HG02571 (cell line): ENCODE measurements at regions not wholly inside any gene's neighbourhood (a gene's known extent, or its start where the extent isn't known, plus 50 kb on each side); places are given as distances from the start of the nearest gene placed in this dataset.

Source experiments
- ATAC-seq: cut with Tn5 transposase; IDR thresholded peaks from one replicate; pipeline ENCODE4 v1.9.1; 2021; ENCODE audit warnings: mild to moderate bottlenecking, moderate library complexity; ENCODE audit not compliant: unreplicated experiment

- no peak for ATAC-seq
Measured at GRCh38 chr14:95413289-95414215, 93.8 kb upstream of the CLMN start.

DNA sequence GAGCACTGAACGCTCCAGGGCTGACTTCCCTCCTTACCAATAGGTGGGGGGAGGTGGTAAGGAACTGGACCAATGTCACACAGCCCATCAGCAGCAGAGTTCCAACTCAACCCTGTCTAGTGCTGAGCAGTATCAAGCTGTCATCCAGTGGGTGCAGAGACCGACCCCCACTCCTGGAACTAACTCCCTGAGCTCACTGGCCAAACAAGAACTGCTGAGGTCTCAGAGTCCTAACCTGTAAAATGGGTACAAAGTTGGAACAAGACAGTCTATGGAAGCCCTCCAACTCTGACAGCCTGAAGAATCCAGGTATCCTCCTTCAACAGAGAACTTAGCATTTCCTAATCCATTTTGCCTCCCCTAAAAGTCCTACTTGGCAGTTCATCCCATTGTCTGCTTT, 91.1 kb upstream of the CLMN start:
- no peak for ATAC-seq

DNA sequence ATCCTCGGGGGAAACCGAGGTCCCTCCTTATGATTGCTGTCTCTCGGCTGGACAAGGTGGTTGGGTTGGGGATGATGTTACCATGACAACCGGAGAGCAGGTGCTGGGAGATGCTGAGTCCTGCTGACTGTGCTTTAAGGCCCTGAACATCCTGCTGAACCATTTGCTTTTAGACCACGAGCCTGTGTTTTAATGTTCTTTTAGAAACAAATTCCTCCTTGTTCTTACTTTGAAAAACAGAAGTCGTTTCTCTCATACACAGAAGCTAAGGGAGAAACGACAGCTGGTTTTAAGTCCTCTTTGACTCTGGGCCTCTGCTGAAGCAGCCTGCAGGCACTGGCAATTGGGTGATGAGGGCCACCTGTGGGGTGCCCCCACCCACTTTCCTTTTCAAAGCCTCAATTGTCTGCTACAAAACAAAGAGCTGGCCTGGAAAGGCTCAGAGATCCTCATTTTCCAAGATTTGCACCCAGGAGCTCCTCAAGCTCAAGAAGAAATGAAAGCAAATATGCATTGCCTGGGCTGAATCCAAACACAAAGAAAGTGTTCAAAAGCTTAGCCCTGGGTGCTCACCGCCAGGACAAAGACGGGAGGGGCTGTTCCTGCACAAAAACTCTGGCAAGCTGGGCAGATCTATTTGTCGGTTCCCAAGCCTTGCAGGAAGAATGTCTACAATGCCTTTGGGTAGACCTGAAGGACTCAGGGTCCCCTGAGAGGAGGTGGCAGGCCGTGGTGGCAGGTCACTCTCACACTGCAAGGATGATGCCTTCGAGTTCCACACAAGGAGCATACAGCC, 90.0 kb upstream of the CLMN start:
- ATAC-seq, result no peak

DNA sequence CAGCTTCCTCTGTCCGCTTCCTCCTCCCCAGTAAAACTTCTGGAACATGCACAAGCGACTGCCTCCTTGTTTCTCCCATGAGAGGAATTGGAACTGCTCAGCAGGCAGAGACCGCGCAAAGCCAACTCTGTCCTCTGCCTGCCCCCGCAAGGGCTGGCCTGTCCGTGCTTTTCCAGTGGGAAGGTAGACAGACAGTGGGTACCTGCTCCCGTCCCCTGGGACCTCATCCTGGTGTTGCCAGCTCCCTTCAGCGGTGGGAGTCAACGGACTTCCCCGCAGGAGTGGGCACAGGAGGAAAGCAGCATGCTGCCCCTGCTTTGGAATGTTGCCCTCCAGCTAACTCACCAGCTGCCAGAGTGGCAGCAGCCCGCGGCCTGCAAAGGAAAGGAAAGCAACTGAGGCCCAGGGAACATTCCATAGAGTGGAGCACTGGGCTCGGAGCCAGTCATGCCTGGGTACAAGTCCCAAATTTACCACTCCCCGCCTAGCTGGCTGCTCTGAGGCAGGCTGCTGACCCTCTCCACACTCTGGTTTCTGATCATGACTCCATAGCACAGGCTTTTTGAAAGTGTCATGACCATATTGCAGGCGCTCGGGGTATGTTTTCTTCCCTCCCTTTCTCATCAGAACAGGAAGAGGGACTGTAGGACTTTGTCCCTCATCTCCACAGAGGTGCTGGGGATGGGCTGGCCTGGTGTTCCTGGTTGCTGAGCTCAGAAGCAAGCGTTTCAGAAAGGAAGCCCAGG, 89.2 kb upstream of the CLMN start:
- ATAC-seq, result no peak

DNA sequence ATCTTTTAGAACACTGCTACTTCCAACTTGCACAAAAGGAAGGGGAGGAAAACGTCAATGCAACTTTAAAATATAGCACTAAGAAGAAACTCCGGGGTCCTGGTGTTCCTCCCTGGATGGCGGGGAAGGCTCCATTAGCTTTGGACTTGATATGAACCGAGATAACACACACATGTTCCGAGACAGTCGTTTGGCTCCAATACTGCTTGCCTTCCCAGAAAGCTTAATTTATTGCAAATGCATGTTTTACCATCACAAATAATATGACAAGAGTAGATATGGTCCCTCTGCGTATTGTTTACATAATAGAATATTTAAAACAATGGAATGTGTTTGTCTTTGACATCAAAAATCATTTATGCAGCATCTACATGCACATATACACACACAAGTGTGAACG, 87.6 kb upstream of the CLMN start:
- ATAC-seq, result no peak

GRCh38 chr14:95406756-95407277, 87.1 kb upstream of the CLMN start:
- no peak for ATAC-seq

- ATAC-seq, result no peak
Measured at GRCh38 chr14:95404583-95404982, 84.9 kb upstream of the CLMN start.

GRCh38 chr14:95402578-95402977, 82.9 kb upstream of the CLMN start:
- ATAC-seq, result no peak

DNA sequence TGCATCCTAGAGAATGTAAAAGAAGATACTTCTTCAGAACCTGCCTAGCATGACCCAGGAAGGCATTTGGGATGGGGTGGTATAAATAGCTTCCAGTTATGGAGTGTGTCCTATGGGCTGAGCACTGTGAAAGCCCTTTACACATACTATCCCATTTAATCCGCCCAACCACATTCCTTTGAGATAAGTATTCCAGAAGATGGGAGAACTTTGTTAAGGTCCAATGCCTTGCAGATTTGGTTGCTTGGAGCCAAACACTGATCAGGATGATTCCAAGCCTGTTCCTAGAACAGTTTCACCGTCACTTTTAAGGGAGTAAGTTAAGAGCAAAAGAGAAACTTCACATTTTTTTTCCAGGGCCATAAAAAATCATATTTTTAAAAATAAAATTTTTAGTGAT, 82.5 kb upstream of the CLMN start:
- no peak for ATAC-seq

DNA sequence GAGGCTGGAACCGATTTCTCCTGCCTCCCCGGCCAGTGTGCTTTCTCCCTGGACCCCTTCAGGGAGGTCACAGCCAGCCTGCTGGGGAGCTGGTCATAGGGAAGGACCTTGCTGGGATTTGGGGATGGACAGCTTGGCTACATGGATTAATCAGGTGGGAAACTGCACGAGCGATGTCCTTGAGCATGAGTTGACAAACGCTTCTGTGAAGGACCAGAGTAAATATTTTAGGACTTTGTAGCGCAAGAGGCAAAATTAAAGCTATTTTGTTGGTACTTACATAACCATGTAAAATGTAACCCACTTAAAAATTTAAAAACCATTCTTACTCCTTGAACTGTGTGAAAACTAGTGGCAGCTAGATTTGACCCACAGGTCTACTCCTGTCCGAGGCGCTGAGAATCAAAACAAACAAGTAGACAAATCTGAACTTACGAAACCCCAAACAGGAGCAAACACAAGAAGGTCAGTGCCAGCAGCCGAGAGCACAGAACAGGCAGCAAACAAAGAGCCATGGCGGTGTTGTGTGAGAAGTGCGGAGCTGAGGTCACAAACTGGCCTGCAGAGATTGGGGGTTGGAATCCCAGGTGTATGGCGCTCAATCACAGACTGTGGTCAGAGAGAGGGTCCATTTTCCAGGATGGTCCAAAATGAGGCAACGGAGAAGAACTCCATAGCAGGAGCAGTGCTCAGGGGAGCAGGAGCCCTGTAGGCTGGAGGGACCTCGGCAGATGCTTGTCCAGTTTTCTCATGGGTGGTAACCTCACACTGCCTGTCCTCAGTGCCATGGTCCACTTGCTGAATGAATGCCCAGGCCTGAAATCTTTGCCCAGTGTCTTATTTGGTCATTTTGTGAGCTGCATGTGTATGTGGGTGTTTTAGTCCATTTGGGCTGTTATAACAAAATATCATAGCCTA, 79.2 kb upstream of the CLMN start:
- no peak for ATAC-seq

- no peak for ATAC-seq
Measured at GRCh38 chr14:95397325-95397724, 77.6 kb upstream of the CLMN start.

- no peak for ATAC-seq
Measured at GRCh38 chr14:95396221-95396620, 76.5 kb upstream of the CLMN start.

DNA sequence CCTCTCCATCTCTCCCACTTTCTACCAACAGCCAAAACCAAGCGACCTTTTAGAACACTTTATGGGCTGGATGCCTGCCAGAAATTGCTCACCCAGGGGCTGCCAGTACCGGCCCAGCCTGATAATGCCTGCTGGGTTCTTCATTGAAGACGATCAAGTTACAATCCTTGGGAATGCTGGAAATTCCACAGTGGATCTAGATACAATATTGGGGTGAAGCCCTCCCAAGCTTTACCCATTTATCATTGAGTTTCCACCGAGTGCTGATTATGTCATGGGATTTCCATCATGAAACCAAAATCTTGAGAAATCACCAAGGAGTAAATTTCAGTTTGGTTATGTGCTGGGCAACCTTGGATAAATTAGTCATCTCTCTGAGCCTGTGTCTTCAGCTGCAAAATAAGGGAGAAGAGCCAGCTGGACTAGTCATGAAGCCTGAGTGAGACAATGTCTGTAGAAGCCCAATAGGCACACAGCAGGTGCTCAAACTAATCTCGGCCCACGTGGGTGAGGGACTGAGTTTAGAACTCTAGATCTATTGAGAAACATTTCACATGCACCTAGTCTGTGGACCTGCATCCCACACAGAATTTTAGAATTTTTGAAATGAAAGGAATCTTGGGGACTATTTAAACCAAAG, 75.5 kb upstream of the CLMN start:
- no peak for ATAC-seq

DNA sequence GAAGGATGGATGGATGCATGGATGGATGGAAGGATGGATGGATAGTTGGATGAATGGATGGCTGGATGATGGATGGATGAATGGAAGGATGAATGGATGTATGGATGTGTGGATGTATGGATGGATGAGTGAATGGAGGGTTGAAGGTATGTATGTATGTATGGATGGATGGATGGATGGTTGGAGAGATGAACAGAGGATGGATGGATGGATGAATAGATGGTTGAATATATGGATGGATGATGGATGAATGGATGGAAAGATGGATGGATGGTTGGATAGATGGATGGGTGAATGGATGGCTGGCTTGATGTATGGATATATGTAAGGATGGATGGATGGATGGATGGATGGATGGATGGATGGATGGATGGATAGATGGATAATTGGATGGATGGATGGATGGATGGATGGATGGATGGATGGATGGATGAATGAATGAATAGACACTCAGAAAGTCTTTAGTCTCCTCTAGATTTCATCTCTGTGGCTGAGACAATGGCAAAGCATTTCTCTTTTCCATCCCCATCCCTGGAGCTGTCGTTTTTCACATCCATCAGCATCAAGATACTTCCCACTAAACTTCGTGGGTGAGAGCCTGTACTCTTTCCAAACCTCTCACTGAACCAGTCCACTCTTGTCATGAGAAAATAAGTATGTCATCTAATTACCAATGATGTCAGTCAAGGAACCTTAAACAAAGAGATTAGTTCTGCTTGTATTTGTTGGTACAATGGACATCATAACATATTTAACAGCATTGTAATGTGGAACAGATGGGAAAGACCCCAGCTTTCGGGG, 74.8 kb upstream of the CLMN start:
- ATAC-seq, result no peak

- ATAC-seq, result no peak
Measured at GRCh38 chr14:95392841-95393240, 73.1 kb upstream of the CLMN start.

GRCh38 chr14:95391331-95391730, 71.6 kb upstream of the CLMN start:
- ATAC-seq, result no peak

- ATAC-seq, result no peak
Measured at GRCh38 chr14:95389471-95390011, 69.8 kb upstream of the CLMN start.

DNA sequence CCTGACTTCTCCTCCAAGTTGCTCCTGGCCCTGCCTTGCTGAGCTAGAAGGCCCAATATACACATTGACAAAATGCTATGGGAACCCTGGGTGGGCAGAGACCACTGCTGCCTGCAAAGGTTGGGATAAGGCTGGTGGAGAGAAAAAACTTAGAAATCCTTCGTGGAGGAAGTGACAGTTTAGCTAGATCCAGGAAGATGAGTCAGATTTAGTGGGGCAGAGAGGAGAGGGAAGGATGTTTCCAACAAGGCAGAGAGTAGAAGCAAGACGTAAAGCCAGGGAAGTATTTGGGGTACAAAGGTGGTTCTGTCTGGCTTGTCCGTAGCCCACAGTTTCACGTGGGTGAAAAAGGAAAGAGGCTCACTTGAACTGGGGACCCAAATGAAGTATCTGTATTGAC, 69.0 kb upstream of the CLMN start:
- ATAC-seq, result no peak
